ENCODE measurements at regions not wholly inside any gene's neighbourhood (a gene's known extent, or its start where the extent isn't known, plus 50 kb on each side); places are given as distances from the start of the nearest gene placed in this dataset.

DNA sequence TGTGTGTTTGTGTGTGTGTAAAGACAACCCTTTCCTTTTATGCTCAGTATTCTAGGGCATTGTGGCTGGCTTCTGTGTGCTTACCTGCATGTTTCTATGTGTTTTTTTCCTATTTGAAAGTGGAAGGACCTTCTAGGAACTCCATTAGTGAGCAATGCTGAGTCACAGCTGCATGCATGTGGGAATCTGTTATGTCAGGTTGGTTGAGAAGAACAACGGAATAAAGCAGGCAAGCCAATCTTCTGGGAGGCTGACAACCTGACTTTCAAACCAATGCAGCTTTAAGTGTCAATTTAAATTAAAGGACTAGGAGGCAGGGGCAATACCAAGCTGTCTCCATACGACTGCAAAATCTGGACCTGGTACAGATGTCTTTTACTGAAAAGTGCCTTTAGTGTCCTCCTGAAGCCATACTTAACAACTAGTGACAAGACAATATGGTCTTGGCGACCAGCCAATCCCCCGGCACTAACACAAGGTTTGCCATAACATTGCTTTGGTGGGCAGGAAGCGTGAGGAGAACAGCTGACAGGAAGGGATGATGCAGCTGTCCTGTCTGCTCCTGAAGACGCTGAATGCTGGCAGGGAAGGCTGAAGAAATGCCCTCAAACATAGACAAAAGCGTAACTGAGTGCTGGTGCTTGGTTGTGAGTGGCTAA, 514.7 kb upstream of the CDH7 start:
- no peak overlapping the region for H3K4me3 ChIP-seq (ENCODE audit: low read depth in 1 of 5, low read length in 5 of 5)
- no peaks in the 10 kb centered on the region for H3K36me3 ChIP-seq (ENCODE audit: control insufficient read depth in 5 of 5, insufficient read depth in 5 of 5, low read length in 5 of 5)
- H3K9me3 ChIP-seq (ENCODE audit: control insufficient read depth in 5 of 5, low read length in 5 of 5), result no peaks in the 10 kb centered on the region
- peaks cover 0 to 4% (median 0%) of the 10 kb centered on the region in 5 donors for H3K4me1 ChIP-seq (ENCODE audit: control insufficient read depth in 5 of 5, insufficient read depth in 5 of 5, low read length in 5 of 5)
- H3K9ac ChIP-seq (ENCODE audit: low read length in 5 of 5), result no peak overlapping the region
- H3K27me3 ChIP-seq (ENCODE audit: control insufficient read depth in 5 of 5, insufficient read depth in 4 of 5, low read length in 5 of 5), result no peaks in the 10 kb centered on the region
- H3K27ac ChIP-seq (ENCODE audit: low read depth, low read length), result no peak overlapping the region

DNA sequence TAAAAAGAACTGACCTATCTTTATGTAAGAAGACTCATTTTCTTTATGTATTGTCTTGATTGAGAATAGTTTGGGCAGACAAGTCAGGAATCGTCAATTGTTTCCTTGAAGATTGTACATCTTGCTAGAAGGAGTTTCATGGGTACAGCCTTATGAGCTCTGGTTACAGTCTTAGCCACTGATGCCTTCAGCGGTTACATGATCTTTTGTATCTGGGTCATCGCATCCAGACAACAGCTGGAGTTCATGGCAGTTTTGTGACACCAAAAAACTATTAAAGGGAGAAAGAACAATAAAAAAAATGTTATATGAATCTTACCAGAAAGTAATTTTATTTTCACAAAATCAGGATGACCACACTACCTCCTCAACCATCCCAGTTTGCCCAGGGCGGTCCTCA, 520.5 kb upstream of the CDH7 start:
- Histone ChIP-seq H3K4me3 (ENCODE audit: low read depth in 1 of 5, low read length in 5 of 5) (no peak overlapping the region), H3K27ac (ENCODE audit: low read depth, low read length) (no peak overlapping the region), H3K9me3 (ENCODE audit: control insufficient read depth in 5 of 5, low read length in 5 of 5) (no peaks in the 10 kb centered on the region), H3K4me1 (ENCODE audit: control insufficient read depth in 5 of 5, insufficient read depth in 5 of 5, low read length in 5 of 5) (no peaks in the 10 kb centered on the region), H3K36me3 (ENCODE audit: control insufficient read depth in 5 of 5, insufficient read depth in 5 of 5, low read length in 5 of 5) (no peaks in the 10 kb centered on the region), H3K27me3 (ENCODE audit: control insufficient read depth in 5 of 5, insufficient read depth in 4 of 5, low read length in 5 of 5) (no peaks in the 10 kb centered on the region), H3K9ac (ENCODE audit: low read length in 5 of 5) (no peak overlapping the region)

DNA sequence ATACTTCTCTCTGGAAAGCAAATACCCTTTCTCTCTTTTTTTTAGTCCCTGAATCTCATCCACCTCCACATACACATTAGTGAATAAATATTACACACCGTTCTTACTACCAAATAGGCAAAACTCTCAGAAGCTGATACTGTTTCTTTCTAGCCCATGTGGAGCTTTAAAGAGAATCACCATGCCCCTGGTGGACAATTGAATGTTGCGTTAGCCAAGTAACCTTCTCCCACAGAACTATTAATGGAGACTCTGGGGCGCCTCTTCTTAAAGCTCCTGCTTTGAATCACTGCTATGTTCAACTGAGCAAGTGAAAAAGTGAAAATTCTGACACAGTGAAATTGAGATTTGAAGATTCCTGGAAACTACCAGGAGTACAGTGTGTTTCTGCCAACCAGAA, 522.8 kb upstream of the CDH7 start:
- Histone ChIP-seq H3K9ac (ENCODE audit: low read length in 5 of 5) (no peak overlapping the region), H3K9me3 (ENCODE audit: control insufficient read depth in 5 of 5, low read length in 5 of 5) (no peaks in the 10 kb centered on the region), H3K36me3 (ENCODE audit: control insufficient read depth in 5 of 5, insufficient read depth in 5 of 5, low read length in 5 of 5) (no peaks in the 10 kb centered on the region), H3K4me1 (ENCODE audit: control insufficient read depth in 5 of 5, insufficient read depth in 5 of 5, low read length in 5 of 5) (no peaks in the 10 kb centered on the region), H3K4me3 (ENCODE audit: low read depth in 1 of 5, low read length in 5 of 5) (no peak overlapping the region), H3K27ac (ENCODE audit: low read depth, low read length) (no peak overlapping the region), H3K27me3 (ENCODE audit: control insufficient read depth in 5 of 5, insufficient read depth in 4 of 5, low read length in 5 of 5) (no peaks in the 10 kb centered on the region)

DNA sequence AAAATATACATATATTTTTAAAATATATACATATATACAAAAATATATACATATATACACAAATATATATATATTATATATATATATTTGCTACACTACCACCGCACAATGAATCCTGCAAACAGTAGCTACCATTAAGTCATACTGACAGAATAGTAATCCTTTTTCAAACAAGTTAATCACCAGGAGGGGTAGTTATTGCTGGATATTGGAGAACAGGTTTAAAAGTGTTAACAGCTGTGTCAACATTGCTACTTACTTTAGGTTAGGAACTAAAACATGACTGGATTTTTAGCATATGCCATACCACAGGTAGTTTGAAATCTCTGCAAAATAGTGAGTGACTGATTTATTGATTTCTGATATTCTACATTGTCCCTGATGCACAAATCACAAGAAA, 529.1 kb upstream of the CDH7 start:
- H3K27ac ChIP-seq (ENCODE audit: low read depth, low read length), result no peak overlapping the region
- no peaks in the 10 kb centered on the region for H3K4me1 ChIP-seq (ENCODE audit: control insufficient read depth in 5 of 5, insufficient read depth in 5 of 5, low read length in 5 of 5)
- no peaks in the 10 kb centered on the region for H3K9me3 ChIP-seq (ENCODE audit: control insufficient read depth in 5 of 5, low read length in 5 of 5)
- H3K4me3 ChIP-seq (ENCODE audit: low read depth in 1 of 5, low read length in 5 of 5), result no peak overlapping the region
- H3K27me3 ChIP-seq (ENCODE audit: control insufficient read depth in 5 of 5, insufficient read depth in 4 of 5, low read length in 5 of 5), result no peaks in the 10 kb centered on the region
- H3K9ac ChIP-seq (ENCODE audit: low read length in 5 of 5), result no peak overlapping the region
- no peaks in the 10 kb centered on the region for H3K36me3 ChIP-seq (ENCODE audit: control insufficient read depth in 5 of 5, insufficient read depth in 5 of 5, low read length in 5 of 5)

DNA sequence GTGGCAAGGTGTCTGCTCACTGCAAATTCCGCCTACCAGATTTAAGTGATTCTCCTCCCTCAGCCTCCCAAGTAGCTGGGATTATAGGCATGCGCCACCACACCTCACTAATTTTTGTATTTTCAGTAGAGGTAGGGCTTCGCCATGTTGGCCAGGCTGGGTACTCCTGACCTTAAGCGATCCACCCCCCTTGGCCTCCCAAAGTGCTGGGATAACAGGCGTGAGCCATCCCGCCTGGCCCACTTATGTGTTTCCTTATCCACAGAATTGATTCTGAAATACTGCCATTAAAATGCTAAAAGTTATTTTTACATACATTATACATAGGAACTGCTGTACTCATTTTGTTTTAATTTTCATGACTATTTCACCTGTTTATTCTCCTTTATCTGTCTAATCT, 529.7 kb upstream of the CDH7 start:
- H3K9ac ChIP-seq (ENCODE audit: low read length in 5 of 5), result no peak overlapping the region
- H3K27ac ChIP-seq (ENCODE audit: low read depth, low read length), result no peak overlapping the region
- no peak overlapping the region for H3K4me3 ChIP-seq (ENCODE audit: low read depth in 1 of 5, low read length in 5 of 5)
- H3K4me1 ChIP-seq (ENCODE audit: control insufficient read depth in 5 of 5, insufficient read depth in 5 of 5, low read length in 5 of 5), result no peaks in the 10 kb centered on the region
- no peaks in the 10 kb centered on the region for H3K27me3 ChIP-seq (ENCODE audit: control insufficient read depth in 5 of 5, insufficient read depth in 4 of 5, low read length in 5 of 5)
- no peaks in the 10 kb centered on the region for H3K9me3 ChIP-seq (ENCODE audit: control insufficient read depth in 5 of 5, low read length in 5 of 5)
- H3K36me3 ChIP-seq (ENCODE audit: control insufficient read depth in 5 of 5, insufficient read depth in 5 of 5, low read length in 5 of 5), result no peaks in the 10 kb centered on the region

DNA sequence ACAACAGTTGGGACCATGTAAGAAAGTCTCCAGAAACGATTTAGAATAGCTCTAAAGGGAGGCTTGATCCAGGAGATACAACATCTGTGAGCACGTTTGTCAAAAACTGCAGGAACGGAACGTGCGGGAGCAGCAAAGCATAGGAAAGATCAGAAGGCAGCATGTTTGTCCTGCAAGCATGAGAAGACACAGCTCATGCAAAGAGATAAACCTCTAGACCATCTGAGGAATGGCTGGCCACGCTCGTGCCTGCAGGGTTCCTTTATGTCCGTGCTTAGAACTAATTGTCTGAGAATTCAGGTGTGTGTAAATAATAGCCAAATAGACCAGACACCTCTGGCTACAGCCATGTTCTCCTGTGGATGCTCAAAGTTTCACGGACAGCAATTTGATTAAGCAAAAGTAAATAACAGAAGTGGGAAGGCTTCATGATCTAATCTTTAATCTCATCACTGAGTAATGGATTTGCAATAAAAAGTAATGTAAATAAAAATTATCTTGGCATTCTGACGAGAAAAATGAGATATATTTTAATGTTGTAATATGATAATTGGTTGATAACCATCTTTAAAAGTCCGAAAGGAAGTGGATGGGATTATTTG, 534.8 kb upstream of the CDH7 start:
- Histone ChIP-seq H3K9ac (ENCODE audit: low read length in 5 of 5) (no peak overlapping the region), H3K27ac (ENCODE audit: low read depth, low read length) (no peak overlapping the region), H3K4me1 (ENCODE audit: control insufficient read depth in 5 of 5, insufficient read depth in 5 of 5, low read length in 5 of 5) (no peaks in the 10 kb centered on the region), H3K27me3 (ENCODE audit: control insufficient read depth in 5 of 5, insufficient read depth in 4 of 5, low read length in 5 of 5) (no peaks in the 10 kb centered on the region), H3K9me3 (ENCODE audit: control insufficient read depth in 5 of 5, low read length in 5 of 5) (no peaks in the 10 kb centered on the region), H3K36me3 (ENCODE audit: control insufficient read depth in 5 of 5, insufficient read depth in 5 of 5, low read length in 5 of 5) (no peaks in the 10 kb centered on the region), H3K4me3 (ENCODE audit: low read depth in 1 of 5, low read length in 5 of 5) (no peak overlapping the region)

DNA sequence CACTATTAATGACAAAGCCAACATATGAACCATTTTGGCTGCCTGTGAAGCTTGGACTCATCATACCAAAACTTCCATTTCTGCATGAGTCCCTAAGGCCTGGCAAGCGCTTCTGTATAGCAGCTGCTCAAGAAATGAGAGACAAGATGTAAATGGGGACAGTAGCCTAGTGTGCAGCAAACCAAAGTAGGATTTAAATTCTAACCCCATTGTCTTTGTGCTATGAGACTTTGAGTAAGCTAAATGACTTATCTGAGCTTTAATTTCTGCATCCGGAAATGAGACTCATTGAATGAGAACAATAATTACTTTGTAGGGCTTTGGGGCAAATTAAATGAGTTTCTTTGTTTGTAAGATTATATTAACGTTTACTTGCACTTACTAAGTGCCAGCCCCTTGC, 536.4 kb upstream of the CDH7 start:
- Histone ChIP-seq H3K4me1 (ENCODE audit: control insufficient read depth in 5 of 5, insufficient read depth in 5 of 5, low read length in 5 of 5) (no peaks in the 10 kb centered on the region), H3K27me3 (ENCODE audit: control insufficient read depth in 5 of 5, insufficient read depth in 4 of 5, low read length in 5 of 5) (no peaks in the 10 kb centered on the region), H3K9ac (ENCODE audit: low read length in 5 of 5) (no peak overlapping the region), H3K9me3 (ENCODE audit: control insufficient read depth in 5 of 5, low read length in 5 of 5) (no peaks in the 10 kb centered on the region), H3K36me3 (ENCODE audit: control insufficient read depth in 5 of 5, insufficient read depth in 5 of 5, low read length in 5 of 5) (no peaks in the 10 kb centered on the region), H3K27ac (ENCODE audit: low read depth, low read length) (no peak overlapping the region), H3K4me3 (ENCODE audit: low read depth in 1 of 5, low read length in 5 of 5) (no peak overlapping the region)

DNA sequence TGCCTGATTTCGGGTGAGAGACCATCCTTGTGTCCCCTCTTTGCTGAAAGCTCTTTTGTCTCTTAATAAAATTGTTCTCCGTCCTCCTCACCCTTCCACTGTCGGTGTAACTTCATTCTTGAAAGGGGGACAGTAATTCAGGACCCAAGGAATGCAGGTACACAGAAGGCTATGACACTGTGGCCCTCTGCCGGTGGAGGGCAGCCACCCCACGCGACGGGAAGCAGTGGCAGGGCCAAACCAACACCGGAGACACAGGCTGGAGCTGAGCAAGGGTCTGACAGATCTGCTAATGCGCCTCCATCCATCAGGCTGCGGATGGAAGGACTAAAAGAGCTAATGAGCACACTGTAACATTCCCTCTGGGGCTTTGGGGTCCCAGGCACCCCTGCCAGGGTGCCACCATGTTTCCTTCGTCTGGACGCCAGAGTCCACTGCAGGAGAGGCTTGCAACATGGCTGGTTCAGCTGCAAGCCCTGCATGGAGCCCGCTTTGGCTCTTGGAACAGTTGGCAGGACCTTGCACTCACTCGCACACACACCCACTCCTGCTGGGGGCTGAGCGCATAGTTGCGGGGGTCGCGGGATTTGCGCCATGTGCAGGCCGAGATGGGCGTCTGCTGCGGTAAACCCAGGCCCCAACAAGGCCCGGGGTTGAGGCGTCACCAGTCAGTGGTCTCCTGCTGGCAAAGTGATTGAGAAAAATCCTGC, 544.1 kb upstream of the CDH7 start:
- Histone ChIP-seq H3K4me1 (ENCODE audit: control insufficient read depth in 5 of 5, insufficient read depth in 5 of 5, low read length in 5 of 5) (no peaks in the 10 kb centered on the region), H3K4me3 (ENCODE audit: low read depth in 1 of 5, low read length in 5 of 5) (no peak overlapping the region), H3K36me3 (ENCODE audit: control insufficient read depth in 5 of 5, insufficient read depth in 5 of 5, low read length in 5 of 5) (no peaks in the 10 kb centered on the region), H3K27ac (ENCODE audit: low read depth, low read length) (no peak overlapping the region), H3K9ac (ENCODE audit: low read length in 5 of 5) (no peak overlapping the region), H3K9me3 (ENCODE audit: control insufficient read depth in 5 of 5, low read length in 5 of 5) (no peaks in the 10 kb centered on the region), H3K27me3 (ENCODE audit: control insufficient read depth in 5 of 5, insufficient read depth in 4 of 5, low read length in 5 of 5) (no peaks in the 10 kb centered on the region)

DNA sequence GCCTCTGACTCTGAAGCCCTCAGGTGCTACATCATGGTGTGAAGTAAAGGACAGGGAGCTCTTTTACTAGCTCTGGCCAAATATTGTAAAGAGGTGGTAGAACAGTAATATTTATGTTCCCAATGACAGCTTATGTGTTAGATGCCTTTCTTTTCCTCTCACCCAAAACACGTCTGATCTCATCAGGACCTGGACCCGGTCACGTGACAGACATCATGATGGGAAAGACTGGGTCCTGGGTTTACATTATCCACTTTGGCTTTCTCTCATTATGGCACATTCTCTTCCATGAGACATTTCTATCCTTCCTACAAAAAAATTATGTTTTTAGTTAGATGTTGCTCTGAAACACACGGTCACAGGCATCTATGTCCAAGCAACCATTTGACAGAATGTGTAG, 548.7 kb upstream of the CDH7 start:
- Histone ChIP-seq H3K4me1 (ENCODE audit: control insufficient read depth in 5 of 5, insufficient read depth in 5 of 5, low read length in 5 of 5) (no peaks in the 10 kb centered on the region), H3K4me3 (ENCODE audit: low read depth in 1 of 5, low read length in 5 of 5) (no peak overlapping the region), H3K27ac (ENCODE audit: low read depth, low read length) (no peak overlapping the region), H3K27me3 (ENCODE audit: control insufficient read depth in 5 of 5, insufficient read depth in 4 of 5, low read length in 5 of 5) (no peaks in the 10 kb centered on the region), H3K9ac (ENCODE audit: low read length in 5 of 5) (no peak overlapping the region), H3K36me3 (ENCODE audit: control insufficient read depth in 5 of 5, insufficient read depth in 5 of 5, low read length in 5 of 5) (no peaks in the 10 kb centered on the region), H3K9me3 (ENCODE audit: control insufficient read depth in 5 of 5, low read length in 5 of 5) (no peaks in the 10 kb centered on the region)

DNA sequence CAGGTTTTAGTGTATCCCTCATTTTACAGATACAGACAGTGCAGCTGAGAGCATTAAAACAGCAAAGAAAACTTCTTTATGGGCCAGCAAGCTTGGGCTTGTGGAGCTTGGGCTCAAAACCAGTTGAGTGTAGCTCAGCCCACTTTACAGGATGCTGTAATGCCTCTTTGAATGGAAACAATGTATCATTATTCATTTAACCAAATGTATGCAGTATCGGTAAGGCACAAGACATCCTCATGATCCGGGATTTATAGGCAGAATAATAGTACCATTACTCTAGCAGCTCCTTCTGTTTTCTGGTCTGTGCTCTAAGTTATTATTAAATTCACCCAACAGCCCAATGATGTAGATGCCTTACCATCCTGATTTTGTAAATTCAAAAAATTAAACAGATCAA, 575.1 kb upstream of the CDH7 start:
- no peaks in the 10 kb centered on the region for H3K36me3 ChIP-seq (ENCODE audit: control insufficient read depth in 5 of 5, insufficient read depth in 5 of 5, low read length in 5 of 5)
- H3K27ac ChIP-seq (ENCODE audit: low read depth, low read length), result no peak overlapping the region
- no peaks in the 10 kb centered on the region for H3K4me1 ChIP-seq (ENCODE audit: control insufficient read depth in 5 of 5, insufficient read depth in 5 of 5, low read length in 5 of 5)

More for the DNA sequence above, 575.1 kb upstream of the CDH7 start:
- H3K9me3 ChIP-seq (ENCODE audit: control insufficient read depth in 5 of 5, low read length in 5 of 5), result peaks cover 0 to 6% (median 3%) of the 10 kb centered on the region in 5 donors
- no peak overlapping the region for H3K4me3 ChIP-seq (ENCODE audit: low read depth in 1 of 5, low read length in 5 of 5)
- no peak overlapping the region for H3K9ac ChIP-seq (ENCODE audit: low read length in 5 of 5)
- no peaks in the 10 kb centered on the region for H3K27me3 ChIP-seq (ENCODE audit: control insufficient read depth in 5 of 5, insufficient read depth in 4 of 5, low read length in 5 of 5)
